GM12865 (cell line): ENCODE measurements at regions not wholly inside any gene's neighbourhood (a gene's known extent, or its start where the extent isn't known, plus 50 kb on each side); places are given as distances from the start of the nearest gene placed in this dataset.
"Not testable (repeated sequence)": the region's sequence is repeated elsewhere in the genome, so short reads cannot be mapped to it uniquely, and the experiment has no call there.

Experiments
- DNase-seq: peaks from one replicate; pipeline ENCODE4 v3.0.0; 2010; ENCODE audit warnings: low read depth
- H3K4me3 ChIP-seq: 2 replicates; pipeline ENCODE4 v1.5.1; 2011; ENCODE audit warnings: mild to moderate bottlenecking, low read depth, low read length, control low read depth
- CTCF ChIP-seq: IDR thresholded peaks from 2 replicates; pipeline ENCODE4 v1.5.1; 2011; ENCODE audit warnings: low read length, control low read depth, low read depth, inconsistent platforms; ENCODE audit not compliant: insufficient read depth; ENCODE audit errors: missing control alignments

GRCh38 chr5:92942762-92943161, 638.3 kb downstream of the NR2F1-AS1 start:
- no peak overlapping the region for H3K4me3 ChIP-seq
- TF ChIP-seq CTCF, result no peak
- DNase-seq, result no peak

GRCh38 chr5:92941806-92942205, 639.2 kb downstream of the NR2F1-AS1 start:
- TF ChIP-seq CTCF, result no peak
- no peak overlapping the region for H3K4me3 ChIP-seq
- no peak for DNase-seq

- no peak for DNase-seq
- H3K4me3 ChIP-seq, result no peak overlapping the region
- no peak for TF ChIP-seq CTCF
These were observed 641.6 kb downstream of the NR2F1-AS1 start for GRCh38 chr5:92939428-92939827.

DNA sequence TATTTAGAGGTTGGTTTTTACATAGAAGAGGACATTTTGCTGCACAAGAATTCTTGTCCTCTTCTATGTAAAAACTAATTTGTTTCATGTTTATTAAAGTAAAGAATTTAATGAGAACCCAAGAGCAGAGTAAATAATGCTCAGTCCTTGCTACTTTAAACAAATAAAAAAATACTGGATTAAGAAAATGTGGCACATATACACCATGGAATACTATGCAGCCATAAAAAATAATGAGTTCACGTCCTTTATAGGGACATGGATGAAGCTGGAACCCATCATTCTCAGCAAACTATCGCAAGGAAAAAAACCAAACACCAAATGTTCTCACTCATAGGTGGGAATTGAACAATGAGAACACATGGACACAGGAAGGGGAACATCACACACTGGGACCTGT, 643.6 kb downstream of the NR2F1-AS1 start:
- H3K4me3 ChIP-seq, DNase-seq: not testable (repeated sequence)

DNA sequence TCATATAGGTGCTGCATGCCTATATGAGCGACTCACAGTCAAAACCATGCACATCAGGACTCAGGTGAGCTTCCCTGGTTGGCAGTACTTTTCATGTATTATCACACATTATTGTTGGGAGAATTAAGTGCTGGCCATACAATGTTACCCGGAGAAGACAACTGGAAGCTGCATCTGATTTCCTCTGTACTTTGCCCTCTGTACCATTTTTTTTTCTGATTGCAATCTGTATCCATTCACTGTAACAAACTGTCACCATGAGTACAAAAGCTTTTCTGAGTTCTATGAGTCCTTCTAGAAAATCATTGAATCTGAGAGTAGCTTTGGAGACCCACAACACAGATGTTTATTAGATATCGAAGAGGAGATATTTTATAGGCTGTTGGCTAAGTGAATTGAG, 651.0 kb downstream of the NR2F1-AS1 start:
- no peak overlapping the region for H3K4me3 ChIP-seq
- no peak for TF ChIP-seq CTCF
- DNase-seq, result no peak

DNA sequence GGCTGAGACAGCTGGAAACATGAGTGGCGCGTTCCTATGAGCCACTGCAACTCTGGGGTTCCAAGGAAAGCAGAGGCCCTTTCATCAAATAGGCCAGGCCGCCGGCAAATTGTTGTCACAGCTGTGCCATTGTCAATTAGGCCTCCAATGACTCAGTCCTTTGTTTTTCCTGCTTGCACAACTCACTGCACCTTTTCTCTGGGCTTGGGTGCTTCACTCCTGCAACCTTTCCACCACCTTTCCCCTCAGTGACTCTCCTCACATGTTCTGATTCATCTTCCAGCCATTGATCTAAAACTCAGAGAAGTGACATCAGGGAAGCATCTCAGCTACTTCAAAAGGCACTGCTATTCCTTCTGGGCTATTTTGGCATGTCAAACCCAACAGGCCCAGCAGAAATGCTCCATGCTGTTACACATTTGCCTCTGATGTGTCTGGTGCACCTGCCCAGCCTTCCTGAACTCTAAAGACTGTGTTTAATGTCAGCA, 653.7 kb downstream of the NR2F1-AS1 start:
- H3K4me3 ChIP-seq, result no peak overlapping the region
- TF ChIP-seq CTCF, result no peak
- DNase-seq, result no peak

DNA sequence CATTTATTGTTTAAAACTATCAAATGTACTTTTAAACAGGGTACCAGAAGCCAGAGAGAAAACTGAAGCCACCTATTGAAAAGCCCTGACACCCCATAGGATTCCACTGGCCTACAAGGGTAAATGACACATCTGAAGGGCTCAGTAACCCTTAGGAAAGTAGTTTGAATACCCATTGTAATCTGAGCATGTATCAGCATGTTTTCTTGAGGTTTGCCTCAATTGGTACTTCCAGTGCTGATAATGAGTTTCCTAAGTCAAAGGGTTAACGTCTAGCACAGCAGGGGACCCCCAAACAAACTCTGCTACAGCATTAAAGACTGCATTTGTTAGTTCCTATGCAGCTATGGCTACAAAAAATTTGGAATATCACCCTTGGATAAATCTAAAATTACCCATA, 657.1 kb downstream of the NR2F1-AS1 start:
- DNase-seq, result no peak
- no peak for TF ChIP-seq CTCF

More for the DNA sequence above, 657.1 kb downstream of the NR2F1-AS1 start:
- H3K4me3 ChIP-seq, result no peak overlapping the region
